Stomach (tissue), 4 donors: ENCODE measurements at regions not wholly inside any gene's neighbourhood (a gene's known extent, or its start where the extent isn't known, plus 50 kb on each side); places are given as distances from the start of the nearest gene placed in this dataset.
"Not testable (repeated sequence)": the region's sequence is repeated elsewhere in the genome, so short reads cannot be mapped to it uniquely, and the experiment has no call there.

Experiments used
- CTCF ChIP-seq, 7 experiments: fragments of 450-650 bp in 4 of 7; fragments of 200-600 bp in 3 of 7; sonication (generic) in 3 of 7; IDR thresholded peaks; one replicate each; pipeline ENCODE4 v1.5.1; 2016 to 2019; ENCODE audit warnings: antibody characterized with exemption in 7 of 7, control low read depth in 2 of 7, mild to moderate bottlenecking in 1 of 7
- EP300 ChIP-seq: sonication (generic); formaldehyde crosslinking; IDR thresholded peaks from one replicate; pipeline ENCODE4 v1.6.1; 2017; ENCODE audit warnings: antibody characterized with exemption
- POLR2A ChIP-seq, 4 donors: fragments of 450-650 bp; IDR thresholded peaks; one replicate each; pipeline ENCODE4 v1.6.1; 2016; ENCODE audit warnings: antibody characterized with exemption in 4 of 4, control low read depth in 2 of 4, mild to moderate bottlenecking in 1 of 4, moderate library complexity in 1 of 4
- POLR2AphosphoS5 ChIP-seq, 3 donors: sonication (generic); formaldehyde crosslinking; IDR thresholded peaks; one replicate each; pipeline ENCODE4 v1.6.1; 2016; ENCODE audit warnings: antibody characterized with exemption in 3 of 3

GRCh38 chr2:31748746-31749145, 168.0 kb upstream of the SRD5A2 start:
- TF ChIP-seq POLR2A (IDR thresholded peaks at IDR 0.05); CTCF (IDR thresholded peaks at IDR 0.05); POLR2AphosphoS5 (IDR thresholded peaks at IDR 0.05); EP300: not testable (repeated sequence)
